Ishikawa (cell line): ENCODE measurements at regions not wholly inside any gene's neighbourhood (a gene's known extent, or its start where the extent isn't known, plus 50 kb on each side); places are given as distances from the start of the nearest gene placed in this dataset.
A peak's percentile ranks its signal among the peaks of the same experiment; 100 is the strongest.

Experiments used
- CEBPB ChIP-seq: IDR thresholded peaks from 2 replicates; pipeline ENCODE4 v1.6.1; 2012
- CREB1 ChIP-seq: IDR thresholded peaks from 2 replicates; pipeline ENCODE4 v1.6.1; 2012; ENCODE audit warnings: low read depth
- EGR1 ChIP-seq: IDR thresholded peaks from 2 replicates; pipeline ENCODE4 v1.6.1; 2012
- EP300 ChIP-seq: IDR thresholded peaks from 2 replicates; pipeline ENCODE4 v1.6.1; 2012; ENCODE audit warnings: borderline replicate concordance
- FOXM1 ChIP-seq: IDR thresholded peaks from 2 replicates; pipeline ENCODE4 v1.6.1; 2012; ENCODE audit warnings: low read depth, borderline replicate concordance
- MAX ChIP-seq: IDR thresholded peaks from 2 replicates; pipeline ENCODE4 v1.6.1; 2012
- NFIC ChIP-seq: IDR thresholded peaks from 2 replicates; pipeline ENCODE4 v1.6.1; 2012
- RAD21 ChIP-seq: IDR thresholded peaks from 2 replicates; pipeline ENCODE4 v1.6.1; 2012; ENCODE audit warnings: low read depth
- TAF1 ChIP-seq: IDR thresholded peaks from 2 replicates; pipeline ENCODE4 v1.6.1; 2012; ENCODE audit warnings: low read depth, mild to moderate bottlenecking
- TCF12 ChIP-seq: IDR thresholded peaks from 2 replicates; pipeline ENCODE4 v1.6.1; 2012; ENCODE audit warnings: low read depth
- TEAD4 ChIP-seq: IDR thresholded peaks from 2 replicates; pipeline ENCODE4 v1.6.1; 2012
- USF1 ChIP-seq: IDR thresholded peaks from 2 replicates; pipeline ENCODE4 v1.6.1; 2012
- YY1 ChIP-seq: IDR thresholded peaks from 2 replicates; pipeline ENCODE4 v1.6.1; 2012; ENCODE audit warnings: low read depth
- ZBTB7A ChIP-seq: IDR thresholded peaks from 2 replicates; pipeline ENCODE4 v1.6.1; 2012; ENCODE audit warnings: low read depth
- TF ChIP-seq, protein P1 (sequence below): IDR thresholded peaks from 2 replicates; pipeline ENCODE4 v1.6.1; 2012; ENCODE audit warnings: low read depth, mild to moderate bottlenecking

DNA sequence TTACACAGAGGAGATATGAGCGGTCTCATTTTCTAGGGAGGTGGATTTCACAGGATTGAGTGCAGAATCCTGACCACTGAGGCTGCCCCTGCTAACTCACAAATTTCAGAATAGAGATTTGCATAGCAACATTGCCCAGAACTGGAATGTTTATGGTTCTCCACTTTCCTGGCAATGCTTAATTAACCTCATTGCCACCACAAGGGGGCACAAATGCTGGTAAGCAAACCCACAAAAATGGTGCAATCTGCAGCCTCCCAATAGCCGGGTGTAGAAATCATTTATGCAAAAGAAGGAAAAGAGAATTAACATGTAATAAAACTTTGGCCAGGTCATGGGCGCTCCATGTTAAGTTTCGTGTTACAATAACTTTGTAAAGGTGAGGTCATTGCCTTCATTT is 112.4 kb downstream of the CYRIA start:
- TF ChIP-seq EP300 (no peak), TCF12 (no peak), TEAD4 (0 out of 2 replicates have a peak, but pooled peaks have one; percentile 19), MAX (no peak), CEBPB (peak; percentile 81; the same call in 1 of the 2 replicates), YY1 (no peak), CREB1 (no peak), EGR1 (no peak), RAD21 (peak; percentile 54), FOXM1 (no peak), USF1 (no peak), ZBTB7A (no peak), TAF1 (no peak), NFIC (no peak)
- TF ChIP-seq, protein P1, sequence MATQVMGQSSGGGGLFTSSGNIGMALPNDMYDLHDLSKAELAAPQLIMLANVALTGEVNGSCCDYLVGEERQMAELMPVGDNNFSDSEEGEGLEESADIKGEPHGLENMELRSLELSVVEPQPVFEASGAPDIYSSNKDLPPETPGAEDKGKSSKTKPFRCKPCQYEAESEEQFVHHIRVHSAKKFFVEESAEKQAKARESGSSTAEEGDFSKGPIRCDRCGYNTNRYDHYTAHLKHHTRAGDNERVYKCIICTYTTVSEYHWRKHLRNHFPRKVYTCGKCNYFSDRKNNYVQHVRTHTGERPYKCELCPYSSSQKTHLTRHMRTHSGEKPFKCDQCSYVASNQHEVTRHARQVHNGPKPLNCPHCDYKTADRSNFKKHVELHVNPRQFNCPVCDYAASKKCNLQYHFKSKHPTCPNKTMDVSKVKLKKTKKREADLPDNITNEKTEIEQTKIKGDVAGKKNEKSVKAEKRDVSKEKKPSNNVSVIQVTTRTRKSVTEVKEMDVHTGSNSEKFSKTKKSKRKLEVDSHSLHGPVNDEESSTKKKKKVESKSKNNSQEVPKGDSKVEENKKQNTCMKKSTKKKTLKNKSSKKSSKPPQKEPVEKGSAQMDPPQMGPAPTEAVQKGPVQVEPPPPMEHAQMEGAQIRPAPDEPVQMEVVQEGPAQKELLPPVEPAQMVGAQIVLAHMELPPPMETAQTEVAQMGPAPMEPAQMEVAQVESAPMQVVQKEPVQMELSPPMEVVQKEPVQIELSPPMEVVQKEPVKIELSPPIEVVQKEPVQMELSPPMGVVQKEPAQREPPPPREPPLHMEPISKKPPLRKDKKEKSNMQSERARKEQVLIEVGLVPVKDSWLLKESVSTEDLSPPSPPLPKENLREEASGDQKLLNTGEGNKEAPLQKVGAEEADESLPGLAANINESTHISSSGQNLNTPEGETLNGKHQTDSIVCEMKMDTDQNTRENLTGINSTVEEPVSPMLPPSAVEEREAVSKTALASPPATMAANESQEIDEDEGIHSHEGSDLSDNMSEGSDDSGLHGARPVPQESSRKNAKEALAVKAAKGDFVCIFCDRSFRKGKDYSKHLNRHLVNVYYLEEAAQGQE, result no peak

- TF ChIP-seq TAF1 (no peak), ZBTB7A (no peak), TEAD4 (no peak), USF1 (no peak), EP300 (no peak), TCF12 (no peak), NFIC (no peak), YY1 (no peak), FOXM1 (no peak), EGR1 (no peak), MAX (no peak), RAD21 (no peak), CEBPB (no peak), CREB1 (no peak)
- TF ChIP-seq, protein P1, result no peak
Measured at GRCh38 chr2:16552202-16552601, 113.4 kb downstream of the CYRIA start.

GRCh38 chr2:16548036-16548435 is 117.6 kb downstream of the CYRIA start:
- no peak for TF ChIP-seq EP300
- no peak for TF ChIP-seq RAD21
- TF ChIP-seq TEAD4, result no peak
- no peak for TF ChIP-seq NFIC
- no peak for TF ChIP-seq ZBTB7A
- TF ChIP-seq, protein P1, result no peak
- TF ChIP-seq MAX, result no peak

- no peak for TF ChIP-seq CEBPB
- TF ChIP-seq, protein P1, result peak; percentile 94
Measured at GRCh38 chr2:16546128-16546754, 119.4 kb downstream of the CYRIA start.
